PC-9 (cell line): ENCODE measurements at regions not wholly inside any gene's neighbourhood (a gene's known extent, or its start where the extent isn't known, plus 50 kb on each side); places are given as distances from the start of the nearest gene placed in this dataset.
"Not testable (repeated sequence)": the region's sequence is repeated elsewhere in the genome, so short reads cannot be mapped to it uniquely, and the experiment has no call there.

Experiments used
- BruUV-seq: library from RNA; stranded (reverse); fragments of 400-500 nt; replicated peaks from 2 replicates; lab custom pipeline; 2021; lab: Mats Ljungman, UMichigan
- CTCF ChIA-PET: fragments of 300-600 bp; sonication (Branson Sonifier 250); formaldehyde crosslinking; loops from one replicate; lab custom pipeline; 2022; ENCODE audit warnings: antibody characterized with exemption; lab: Charles Lee
- POLR2A ChIA-PET: fragments of 300-600 bp; sonication (Branson Sonifier 250); formaldehyde crosslinking; loops from one replicate; lab custom pipeline; 2022; ENCODE audit warnings: antibody characterized with exemption; ENCODE audit not compliant: unreplicated experiment; lab: Charles Lee
- DNase-seq, 2 experiments: peaks; one replicate each; pipeline versions ENCODE4 v3.0.0 to v3.0.0-alpha.2; 2015 to 2022; ENCODE audit warnings: mixed read lengths in 1 of 2
- H2AFZ ChIP-seq: fragments of 200-600 bp; sonication (generic); 2 replicates; pipeline ENCODE4 v1.8.1; 2017; ENCODE audit warnings: antibody characterized with exemption
- H3F3A ChIP-seq: fragments of 200-600 bp; sonication (generic); 2 replicates; pipeline ENCODE4 v1.8.1; 2017; ENCODE audit warnings: antibody characterized with exemption, mild to moderate bottlenecking, low read depth; ENCODE audit not compliant: insufficient read depth
- H3K27ac ChIP-seq: fragments of 200-600 bp; sonication (generic); 2 replicates; pipeline ENCODE4 v1.6.1; 2016; ENCODE audit warnings: mixed run types
- H3K27me3 ChIP-seq: fragments of 200-600 bp; sonication (generic); 2 replicates; pipeline ENCODE4 v1.6.1; 2016; ENCODE audit warnings: low read depth, mixed run types; ENCODE audit not compliant: insufficient read depth
- H3K36me3 ChIP-seq: fragments of 200-600 bp; sonication (generic); 2 replicates; pipeline ENCODE4 v1.6.1; 2016; ENCODE audit warnings: low read depth, mixed run types
- H3K4me1 ChIP-seq: fragments of 200-600 bp; sonication (generic); replicated peaks from 2 replicates; pipeline ENCODE4 v1.6.1; 2016; ENCODE audit warnings: mixed run types; ENCODE audit not compliant: insufficient read depth
- H3K4me2 ChIP-seq: fragments of 200-600 bp; sonication (generic); 2 replicates; pipeline ENCODE4 v1.6.1; 2017; ENCODE audit warnings: mixed run types
- H3K4me3 ChIP-seq: fragments of 200-600 bp; sonication (generic); 2 replicates; pipeline ENCODE4 v1.6.1; 2016; ENCODE audit warnings: mixed run types
- H3K79me2 ChIP-seq: fragments of 200-600 bp; sonication (generic); 2 replicates; pipeline ENCODE4 v1.6.1; 2017; ENCODE audit warnings: low read depth, mixed run types
- H3K9me2 ChIP-seq: fragments of 200-600 bp; sonication (generic); 2 replicates; pipeline ENCODE4 v1.8.1; 2017; ENCODE audit warnings: mild to moderate bottlenecking; ENCODE audit not compliant: insufficient read depth
- H3K9me3 ChIP-seq: fragments of 200-600 bp; sonication (generic); 2 replicates; pipeline ENCODE4 v1.8.1; 2016; ENCODE audit warnings: low read depth; ENCODE audit not compliant: insufficient read depth
- H4K20me1 ChIP-seq: fragments of 200-600 bp; sonication (generic); 2 replicates; pipeline ENCODE4 v1.8.1; 2017; ENCODE audit not compliant: insufficient read depth
- EZH2 ChIP-seq: fragments of 200-600 bp; sonication (generic); IDR thresholded peaks from 2 replicates; pipeline ENCODE4 v1.8.0; 2017; ENCODE audit warnings: antibody characterized with exemption, low read depth
- intact Hi-C: fragments of 100-400 bp; cut with micrococcal nuclease; formaldehyde crosslinking; loops from one replicate; pipeline ENCODE4 v1.10.0; 2022; ENCODE audit not compliant: unreplicated experiment
- TF ChIP-seq, protein P1 (sequence below): fragments of 200-600 bp; sonication (generic); conservative IDR thresholded peaks from 2 replicates; pipeline ENCODE4 v1.6.1; 2017; ENCODE audit warnings: mixed run types, antibody characterized with exemption, mild to moderate bottlenecking, moderate library complexity

DNA sequence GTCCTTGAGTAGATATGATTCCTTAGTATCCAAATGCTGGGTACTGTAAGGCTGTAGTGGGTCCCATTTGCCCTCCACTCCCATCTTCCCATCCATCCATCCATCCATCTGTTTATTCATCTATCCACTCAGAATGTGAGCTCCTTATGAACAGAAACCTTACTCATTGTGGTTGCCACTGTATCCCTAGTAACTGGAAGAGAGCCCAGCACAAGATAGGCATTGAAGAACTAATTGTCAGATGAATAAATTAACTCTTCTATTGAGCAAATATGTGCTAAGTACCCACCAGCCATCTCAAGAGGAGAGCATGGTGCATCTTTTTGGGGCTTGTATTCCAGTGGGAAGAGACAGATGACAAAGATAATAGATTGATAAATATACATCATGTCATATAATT lies 86.4 kb upstream of the SEZ6L start:
- no peaks in the 10 kb centered on the region for H3K9me2 ChIP-seq
- H4K20me1 ChIP-seq = no peaks in the 10 kb centered on the region
- POLR2A ChIA-PET = no interaction called here
- H3K4me1 ChIP-seq = no peaks in the 10 kb centered on the region
- CTCF ChIA-PET = no interaction called here
- H3K4me2 ChIP-seq = no peak overlapping the region
- H3K27me3 ChIP-seq = no peaks in the 10 kb centered on the region; the same call in 1 of the 2 replicates
- intact Hi-C loops = no loop called here
- no peak overlapping the region for H3K27ac ChIP-seq
- no TSS peak for BruUV-seq
- TF ChIP-seq EZH2 = no peak
- TF ChIP-seq, protein P1, sequence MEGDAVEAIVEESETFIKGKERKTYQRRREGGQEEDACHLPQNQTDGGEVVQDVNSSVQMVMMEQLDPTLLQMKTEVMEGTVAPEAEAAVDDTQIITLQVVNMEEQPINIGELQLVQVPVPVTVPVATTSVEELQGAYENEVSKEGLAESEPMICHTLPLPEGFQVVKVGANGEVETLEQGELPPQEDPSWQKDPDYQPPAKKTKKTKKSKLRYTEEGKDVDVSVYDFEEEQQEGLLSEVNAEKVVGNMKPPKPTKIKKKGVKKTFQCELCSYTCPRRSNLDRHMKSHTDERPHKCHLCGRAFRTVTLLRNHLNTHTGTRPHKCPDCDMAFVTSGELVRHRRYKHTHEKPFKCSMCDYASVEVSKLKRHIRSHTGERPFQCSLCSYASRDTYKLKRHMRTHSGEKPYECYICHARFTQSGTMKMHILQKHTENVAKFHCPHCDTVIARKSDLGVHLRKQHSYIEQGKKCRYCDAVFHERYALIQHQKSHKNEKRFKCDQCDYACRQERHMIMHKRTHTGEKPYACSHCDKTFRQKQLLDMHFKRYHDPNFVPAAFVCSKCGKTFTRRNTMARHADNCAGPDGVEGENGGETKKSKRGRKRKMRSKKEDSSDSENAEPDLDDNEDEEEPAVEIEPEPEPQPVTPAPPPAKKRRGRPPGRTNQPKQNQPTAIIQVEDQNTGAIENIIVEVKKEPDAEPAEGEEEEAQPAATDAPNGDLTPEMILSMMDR = no peak
- no peak overlapping the region for H3K4me3 ChIP-seq
- H3K36me3 ChIP-seq = no peaks in the 10 kb centered on the region
- H3K9me3 ChIP-seq = no peaks in the 10 kb centered on the region
- no peak for DNase-seq
- H3F3A ChIP-seq = no peaks in the 10 kb centered on the region
- no peak overlapping the region for H2AFZ ChIP-seq
- no peaks in the 10 kb centered on the region for H3K79me2 ChIP-seq

DNA sequence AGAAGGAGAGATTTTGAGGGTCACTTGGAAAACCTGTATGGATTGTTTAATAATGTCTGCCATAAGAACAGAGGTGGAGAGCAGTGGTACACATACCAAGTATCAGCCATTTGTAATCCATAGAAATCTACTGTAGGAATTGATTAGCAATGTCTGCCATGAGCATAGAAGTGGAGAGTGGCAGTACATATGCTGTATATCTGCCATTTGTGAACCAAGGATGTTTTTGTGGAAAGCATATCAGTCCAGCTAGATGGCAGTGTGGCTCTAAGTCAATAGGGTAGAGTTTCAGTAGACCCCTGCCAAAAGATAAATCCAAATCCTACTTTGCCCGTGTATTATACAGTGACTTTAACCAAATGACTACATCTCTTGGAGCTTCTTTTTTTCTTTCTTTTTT lies 82.9 kb upstream of the SEZ6L start:
- H3K9me2 ChIP-seq = no peaks in the 10 kb centered on the region
- TF ChIP-seq, protein P1 = no peak
- TF ChIP-seq EZH2 = no peak
- H3K4me3 ChIP-seq = no peak overlapping the region
- CTCF ChIA-PET = no interaction called here
- no TSS peak for BruUV-seq
- no peaks in the 10 kb centered on the region for H3K4me1 ChIP-seq
- H3K27me3 ChIP-seq = peaks cover 24% of the 10 kb centered on the region
- no peak overlapping the region for H3K4me2 ChIP-seq
- H4K20me1 ChIP-seq = no peaks in the 10 kb centered on the region
- POLR2A ChIA-PET = no interaction called here
- H2AFZ ChIP-seq = no peak overlapping the region
- no peaks in the 10 kb centered on the region for H3K79me2 ChIP-seq
- H3K27ac ChIP-seq = no peak overlapping the region
- no peak for DNase-seq
- no peaks in the 10 kb centered on the region for H3K36me3 ChIP-seq
- H3K9me3 ChIP-seq = no peaks in the 10 kb centered on the region
- intact Hi-C loops = no loop called here
- H3F3A ChIP-seq = no peaks in the 10 kb centered on the region

DNA sequence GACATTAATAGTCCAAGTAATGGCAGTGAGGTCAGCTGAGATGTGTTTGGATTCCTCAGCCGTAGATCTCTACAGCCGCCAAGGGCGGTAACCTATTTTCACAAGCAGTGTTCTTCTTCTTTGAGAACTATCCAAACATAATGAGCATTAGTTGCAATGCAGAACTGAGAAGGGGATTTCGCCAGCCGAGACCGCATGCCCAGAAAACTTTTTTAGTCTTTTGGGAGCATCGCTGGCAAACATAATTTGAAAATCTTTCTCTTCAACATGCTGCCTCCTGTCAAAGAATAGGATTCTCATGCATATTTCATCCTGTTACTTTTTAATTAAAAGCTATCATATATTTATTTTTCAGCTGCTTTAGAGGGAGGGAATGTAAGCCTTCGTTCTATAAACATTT lies 81.4 kb upstream of the SEZ6L start:
- no peaks in the 10 kb centered on the region for H3K9me3 ChIP-seq
- ChIA-PET CTCF (no interaction called here), POLR2A (no interaction called here)
- H3K9me2 ChIP-seq = no peaks in the 10 kb centered on the region
- no peaks in the 10 kb centered on the region for H3F3A ChIP-seq
- no peak for TF ChIP-seq EZH2
- H3K79me2 ChIP-seq = no peaks in the 10 kb centered on the region
- no peak overlapping the region for H2AFZ ChIP-seq
- DNase-seq = no peak
- H3K36me3 ChIP-seq = no peaks in the 10 kb centered on the region
- H3K27me3 ChIP-seq = peaks cover 38% of the 10 kb centered on the region
- H3K4me2 ChIP-seq = no peak overlapping the region
- no peaks in the 10 kb centered on the region for H3K4me1 ChIP-seq
- intact Hi-C loops = no loop called here
- no peaks in the 10 kb centered on the region for H4K20me1 ChIP-seq
- BruUV-seq = no TSS peak
- no peak overlapping the region for H3K4me3 ChIP-seq
- no peak overlapping the region for H3K27ac ChIP-seq

DNA sequence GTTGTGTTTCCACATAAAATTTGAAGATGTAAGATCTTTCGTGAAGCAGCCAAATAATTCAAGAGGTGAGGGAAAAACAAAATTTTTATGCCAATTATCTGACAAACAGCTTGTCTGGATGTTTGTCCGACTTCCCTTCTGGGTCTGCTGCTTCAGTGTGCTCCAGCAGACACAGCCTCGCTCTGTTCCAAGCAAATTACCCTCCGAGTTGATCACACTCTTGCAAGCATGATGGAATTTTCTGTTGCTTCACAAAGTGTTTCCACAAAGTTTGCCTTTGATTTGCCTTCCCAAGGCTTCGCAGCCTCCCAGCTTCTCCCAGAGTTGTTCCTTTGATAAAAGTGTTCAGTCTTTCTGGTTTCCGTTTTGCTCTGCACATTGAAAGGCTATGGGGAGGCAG lies 78.4 kb upstream of the SEZ6L start:
- Histone ChIP-seq H3K27ac (no peak overlapping the region), H4K20me1 (no peaks in the 10 kb centered on the region), H3K9me3 (no peaks in the 10 kb centered on the region), H3K4me1 (no peaks in the 10 kb centered on the region), H3K27me3 (peaks cover 49% of the 10 kb centered on the region), H3K4me3 (no peak overlapping the region), H3K4me2 (no peak overlapping the region), H3K36me3 (no peaks in the 10 kb centered on the region), H2AFZ (no peak overlapping the region), H3K9me2 (no peaks in the 10 kb centered on the region), H3K79me2 (no peaks in the 10 kb centered on the region), H3F3A (no peaks in the 10 kb centered on the region)
- no TSS peak for BruUV-seq
- no peak for TF ChIP-seq EZH2
- TF ChIP-seq, protein P1 = no peak
- CTCF ChIA-PET = no interaction called here
- intact Hi-C loops = no loop called here
- no peak for DNase-seq
- POLR2A ChIA-PET = no interaction called here

DNA sequence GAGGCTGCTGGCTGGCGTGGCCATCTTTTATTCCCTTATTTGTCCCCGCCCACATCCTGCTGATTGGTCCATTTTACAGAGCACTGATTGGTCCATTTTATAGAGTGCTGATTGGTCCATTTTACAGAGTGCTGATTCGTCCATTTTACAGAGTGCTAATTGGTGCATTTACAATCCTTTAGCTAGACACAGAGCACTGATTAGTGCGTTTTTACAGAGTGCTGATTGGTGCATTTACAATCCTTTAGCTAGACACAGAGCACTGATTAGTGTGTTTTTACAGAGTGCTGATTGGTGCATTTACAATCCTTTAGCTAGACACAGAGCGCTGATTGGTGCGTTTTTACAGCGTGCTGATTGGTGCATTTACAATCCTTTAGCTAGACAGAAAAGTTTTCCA lies 74.8 kb upstream of the SEZ6L start:
- H3F3A ChIP-seq, H3K4me2 ChIP-seq, H3K9me3 ChIP-seq, BruUV-seq, H4K20me1 ChIP-seq, H3K4me3 ChIP-seq, H2AFZ ChIP-seq, H3K36me3 ChIP-seq, H3K9me2 ChIP-seq, H3K4me1 ChIP-seq, CTCF ChIA-PET, H3K27ac ChIP-seq, DNase-seq, H3K79me2 ChIP-seq, POLR2A ChIA-PET, intact Hi-C loops: not testable (repeated sequence)
- H3K27me3 ChIP-seq = peaks cover 36% of the 10 kb centered on the region
